Activated naive CD4-positive, alpha-beta T cell treated with anti-CD3 and anti-CD28 coated beads for 36 hours (primary cell): ENCODE measurements at regions not wholly inside any gene's neighbourhood (a gene's known extent, or its start where the extent isn't known, plus 50 kb on each side); places are given as distances from the start of the nearest gene placed in this dataset.
"Not testable (repeated sequence)": the region's sequence is repeated elsewhere in the genome, so short reads cannot be mapped to it uniquely, and the experiment has no call there.

Experiments
- CTCF ChIA-PET: fragments of 350-600 bp; sonication (Branson Sonifier 250); formaldehyde crosslinking; loops from one replicate; lab custom pipeline; 2021; ENCODE audit warnings: antibody characterized with exemption; lab: Charles Lee
- DNase-seq: peaks from one replicate; pipeline ENCODE4 v3.0.0-alpha.2; 2020
- H3K27ac Mint-ChIP-seq: one replicate; pipeline ENCODE4 v1.8.0; 2021; ENCODE audit warnings: mild to moderate bottlenecking, mixed read lengths
- H3K27me3 Mint-ChIP-seq: one replicate; pipeline ENCODE4 v1.8.0; 2021; ENCODE audit warnings: low read depth, mixed read lengths
- H3K36me3 Mint-ChIP-seq: one replicate; pipeline ENCODE4 v1.8.0; 2021; ENCODE audit warnings: low read depth, mixed read lengths
- H3K4me1 Mint-ChIP-seq: one replicate; pipeline ENCODE4 v1.8.0; 2021; ENCODE audit warnings: low read depth, mixed read lengths
- H3K4me3 Mint-ChIP-seq: one replicate; pipeline ENCODE4 v1.8.0; 2021; ENCODE audit warnings: mild to moderate bottlenecking, moderate library complexity, mixed read lengths
- H3K9me3 Mint-ChIP-seq: one replicate; pipeline ENCODE4 v1.8.0; 2021; ENCODE audit warnings: mixed read lengths
- intact Hi-C: fragments of 100-400 bp; cut with micrococcal nuclease; formaldehyde crosslinking; loops from one replicate; pipeline ENCODE4 v1.15.1; 2023

- Mint-ChIP-seq H3K36me3 (no peaks in the 10 kb centered on the region), H3K27me3 (peaks cover under 1% of the 10 kb centered on the region), H3K27ac (no peak overlapping the region), H3K4me3 (no peak overlapping the region), H3K9me3 (peaks cover 4% of the 10 kb centered on the region), H3K4me1 (no peaks in the 10 kb centered on the region)
- intact Hi-C loops, result no loop called here
- no peak for DNase-seq
- CTCF ChIA-PET, result interaction anchor here (1.1 kb wide), 1 partner anchor 9 kb away, joined by 5 read pairs; no protein-coding TSS in a partner anchor
Observed at GRCh38 chr2:107728586-107728985, 98.1 kb upstream of the RGPD4 start.

GRCh38 chr2:107729440-107729839 is 97.3 kb upstream of the RGPD4 start:
- intact Hi-C loops, result no loop called here
- DNase-seq, result no peak
- Mint-ChIP-seq H3K4me3 (no peak overlapping the region), H3K27ac (no peak overlapping the region), H3K4me1 (no peaks in the 10 kb centered on the region), H3K27me3 (no peaks in the 10 kb centered on the region), H3K36me3 (no peaks in the 10 kb centered on the region), H3K9me3 (peaks cover 4% of the 10 kb centered on the region)
- CTCF ChIA-PET, result no interaction called here

GRCh38 chr2:107730898-107731297 is 95.8 kb upstream of the RGPD4 start:
- intact Hi-C loops, result no loop called here
- Mint-ChIP-seq H3K4me3 (no peak overlapping the region), H3K36me3 (no peaks in the 10 kb centered on the region), H3K27me3 (no peaks in the 10 kb centered on the region), H3K9me3 (peaks cover under 1% of the 10 kb centered on the region), H3K27ac (no peak overlapping the region), H3K4me1 (no peaks in the 10 kb centered on the region)
- DNase-seq, result no peak
- CTCF ChIA-PET, result no interaction called here

GRCh38 chr2:107731435-107731834 is 95.3 kb upstream of the RGPD4 start:
- intact Hi-C loops, result no loop called here
- no peak overlapping the region for H3K4me3 Mint-ChIP-seq
- H3K9me3 Mint-ChIP-seq, result no peaks in the 10 kb centered on the region
- H3K36me3 Mint-ChIP-seq, result no peaks in the 10 kb centered on the region
- H3K4me1 Mint-ChIP-seq, result no peaks in the 10 kb centered on the region
- DNase-seq, result no peak
- H3K27ac Mint-ChIP-seq, result no peak overlapping the region
- no peaks in the 10 kb centered on the region for H3K27me3 Mint-ChIP-seq
- CTCF ChIA-PET, result no interaction called here

GRCh38 chr2:107735201-107735600 is 91.5 kb upstream of the RGPD4 start:
- Mint-ChIP-seq H3K4me1 (no peaks in the 10 kb centered on the region), H3K9me3 (no peaks in the 10 kb centered on the region), H3K36me3 (no peaks in the 10 kb centered on the region), H3K27me3 (peaks cover 3% of the 10 kb centered on the region), H3K4me3 (no peak overlapping the region), H3K27ac (no peak overlapping the region)
- intact Hi-C loops, result no loop called here
- DNase-seq, result no peak
- CTCF ChIA-PET, result interaction anchor here (0.8 kb wide), 1 partner anchor 449 kb away, joined by 3 read pairs; no protein-coding TSS in a partner anchor

GRCh38 chr2:107737756-107738155 is 88.9 kb upstream of the RGPD4 start:
- no peaks in the 10 kb centered on the region for H3K36me3 Mint-ChIP-seq
- intact Hi-C loops, result no loop called here
- no peak overlapping the region for H3K4me3 Mint-ChIP-seq
- no peaks in the 10 kb centered on the region for H3K4me1 Mint-ChIP-seq
- CTCF ChIA-PET, result interaction anchor here (1.8 kb wide), 1 partner anchor 10 kb away, joined by 5 read pairs; no protein-coding TSS in a partner anchor
- H3K27me3 Mint-ChIP-seq, result peaks cover 3% of the 10 kb centered on the region
- no peaks in the 10 kb centered on the region for H3K9me3 Mint-ChIP-seq
- DNase-seq, result no peak
- H3K27ac Mint-ChIP-seq, result no peak overlapping the region

- Mint-ChIP-seq H3K36me3 (no peaks in the 10 kb centered on the region), H3K27me3 (peaks cover 3% of the 10 kb centered on the region), H3K9me3 (no peaks in the 10 kb centered on the region), H3K4me1 (no peaks in the 10 kb centered on the region), H3K4me3 (no peak overlapping the region), H3K27ac (no peak overlapping the region)
- DNase-seq, result no peak
- CTCF ChIA-PET, result interaction anchor here (1.8 kb wide), 1 partner anchor 10 kb away, joined by 5 read pairs; no protein-coding TSS in a partner anchor
- intact Hi-C loops, result no loop called here
Observed at GRCh38 chr2:107738266-107738665, 88.4 kb upstream of the RGPD4 start.

GRCh38 chr2:107740300-107740699 is 86.4 kb upstream of the RGPD4 start:
- DNase-seq, result no peak
- intact Hi-C loops, result no loop called here
- H3K27ac Mint-ChIP-seq, result no peak overlapping the region
- no peak overlapping the region for H3K4me3 Mint-ChIP-seq
- H3K9me3 Mint-ChIP-seq, result no peaks in the 10 kb centered on the region
- peaks cover 3% of the 10 kb centered on the region for H3K27me3 Mint-ChIP-seq
- CTCF ChIA-PET, result no interaction called here
- no peaks in the 10 kb centered on the region for H3K4me1 Mint-ChIP-seq
- no peaks in the 10 kb centered on the region for H3K36me3 Mint-ChIP-seq

GRCh38 chr2:107742460-107743027 is 84.1 kb upstream of the RGPD4 start:
- DNase-seq, result no peak
- Mint-ChIP-seq H3K36me3 (no peaks in the 10 kb centered on the region), H3K27ac (no peak overlapping the region), H3K27me3 (peaks cover 3% of the 10 kb centered on the region), H3K4me1 (no peaks in the 10 kb centered on the region), H3K4me3 (no peak overlapping the region), H3K9me3 (no peaks in the 10 kb centered on the region)
- CTCF ChIA-PET, result no interaction called here
- intact Hi-C loops, result no loop called here

- Mint-ChIP-seq H3K4me1 (no peaks in the 10 kb centered on the region), H3K27me3 (peaks cover 3% of the 10 kb centered on the region), H3K9me3 (no peaks in the 10 kb centered on the region), H3K36me3 (no peaks in the 10 kb centered on the region), H3K4me3 (no peak overlapping the region), H3K27ac (no peak overlapping the region)
- CTCF ChIA-PET, result no interaction called here
- intact Hi-C loops, result no loop called here
- DNase-seq, result no peak
Observed at GRCh38 chr2:107743274-107743673, 83.4 kb upstream of the RGPD4 start.

- Mint-ChIP-seq H3K27ac (no peak overlapping the region), H3K4me1 (no peaks in the 10 kb centered on the region), H3K27me3 (peaks cover 1% of the 10 kb centered on the region), H3K4me3 (no peak overlapping the region), H3K9me3 (no peaks in the 10 kb centered on the region), H3K36me3 (no peaks in the 10 kb centered on the region)
- CTCF ChIA-PET, result no interaction called here
- DNase-seq, result no peak
- intact Hi-C loops, result no loop called here
Observed at GRCh38 chr2:107745100-107745499, 81.6 kb upstream of the RGPD4 start.

GRCh38 chr2:107746552-107747198 is 80.0 kb upstream of the RGPD4 start:
- H3K4me3 Mint-ChIP-seq, H3K4me1 Mint-ChIP-seq, intact Hi-C loops, H3K9me3 Mint-ChIP-seq, H3K27ac Mint-ChIP-seq, CTCF ChIA-PET, H3K36me3 Mint-ChIP-seq, H3K27me3 Mint-ChIP-seq, DNase-seq: not testable (repeated sequence)
